Vagina (tissue), 2 donors: ENCODE measurements at regions not wholly inside any gene's neighbourhood (a gene's known extent, or its start where the extent isn't known, plus 50 kb on each side); places are given as distances from the start of the nearest gene placed in this dataset.

Source experiments
- DNase-seq, 2 donors: peaks; one replicate each; pipeline ENCODE4 v3.0.0-alpha.2; 2017; ENCODE audit errors: extremely low spot score in 2 of 2
- H3K27ac ChIP-seq: fragments of 200-600 bp; sonication (generic); one replicate; pipeline ENCODE4 v1.5.1; 2019
- H3K27me3 ChIP-seq: fragments of 200-600 bp; sonication (generic); one replicate; pipeline ENCODE4 v1.5.1; 2019
- H3K36me3 ChIP-seq, 2 donors: fragments of 200-600 bp; sonication (generic); one replicate each; pipeline ENCODE4 v1.5.1; 2017 to 2019
- H3K4me1 ChIP-seq: fragments of 200-600 bp; sonication (generic); one replicate; pipeline ENCODE4 v1.5.1; 2019
- H3K4me3 ChIP-seq, 2 donors: fragments of 200-600 bp; sonication (generic); 1 replicate in 1 of 2; 2 replicates in 1 of 2; pipeline ENCODE4 v1.5.1; 2016 to 2019
- H3K9me3 ChIP-seq: fragments of 200-600 bp; sonication (generic); one replicate; pipeline ENCODE4 v1.5.1; 2019
- CTCF ChIP-seq, 3 experiments: fragments of 450-650 bp in 2 of 3; fragments of 200-600 bp in 1 of 3; sonication (generic) in 1 of 3; IDR thresholded peaks; one replicate each; pipeline ENCODE4 v1.5.1; 2017 to 2019; ENCODE audit warnings: antibody characterized with exemption in 3 of 3, mild to moderate bottlenecking in 2 of 3, moderate library complexity in 2 of 3
- POLR2A ChIP-seq, 2 donors: fragments of 450-650 bp; IDR thresholded peaks; one replicate each; pipeline ENCODE4 v1.6.1; 2017; ENCODE audit warnings: antibody characterized with exemption in 2 of 2, mild to moderate bottlenecking in 2 of 2, moderate library complexity in 2 of 2
- POLR2AphosphoS5 ChIP-seq, 2 donors: sonication (generic); formaldehyde crosslinking; IDR thresholded peaks; one replicate each; pipeline ENCODE4 v1.9.0; 2017; ENCODE audit warnings: antibody characterized with exemption in 2 of 2, mild to moderate bottlenecking in 2 of 2, low read depth in 1 of 2; ENCODE audit not compliant: insufficient read depth in 1 of 2
- intact Hi-C: fragments of 100-400 bp; cut with DNase I; formaldehyde crosslinking; loops from one replicate; pipeline ENCODE4 v1.15.1; 2023

- Histone ChIP-seq H3K27ac (no peak overlapping the region), H3K36me3 (no peaks in the 10 kb centered on the region), H3K9me3 (no peaks in the 10 kb centered on the region), H3K27me3 (no peaks in the 10 kb centered on the region), H3K4me1 (no peaks in the 10 kb centered on the region), H3K4me3 (no peak overlapping the region)
- intact Hi-C loops, result no loop called here
- TF ChIP-seq POLR2AphosphoS5 (IDR thresholded peaks at IDR 0.05; ENCODE audit: insufficient read depth in 1 of 2, low read depth in 1 of 2) (no peak), CTCF (IDR thresholded peaks at IDR 0.05) (no peak), POLR2A (IDR thresholded peaks at IDR 0.05) (no peak)
- DNase-seq, result no peak
Measured at GRCh38 chr5:107184066-107184465, 486.7 kb downstream of the EFNA5 start.

- no peak overlapping the region for H3K27ac ChIP-seq
- no peaks in the 10 kb centered on the region for H3K36me3 ChIP-seq
- no peaks in the 10 kb centered on the region for H3K4me1 ChIP-seq
- H3K4me3 ChIP-seq, result no peak overlapping the region
- H3K27me3 ChIP-seq, result no peaks in the 10 kb centered on the region
- no peak for DNase-seq
- intact Hi-C loops, result no loop called here
- no peak for TF ChIP-seq POLR2AphosphoS5 (IDR thresholded peaks at IDR 0.05; ENCODE audit: insufficient read depth in 1 of 2, low read depth in 1 of 2)
- no peak for TF ChIP-seq POLR2A (IDR thresholded peaks at IDR 0.05)
- no peak for TF ChIP-seq CTCF (IDR thresholded peaks at IDR 0.05)
- H3K9me3 ChIP-seq, result no peaks in the 10 kb centered on the region
Measured at GRCh38 chr5:107170620-107171019, 500.1 kb downstream of the EFNA5 start.

GRCh38 chr5:107169867-107170266 lies 500.9 kb downstream of the EFNA5 start:
- no peaks in the 10 kb centered on the region for H3K27me3 ChIP-seq
- TF ChIP-seq POLR2A (IDR thresholded peaks at IDR 0.05), result no peak
- TF ChIP-seq POLR2AphosphoS5 (IDR thresholded peaks at IDR 0.05; ENCODE audit: insufficient read depth in 1 of 2, low read depth in 1 of 2), result no peak
- no peak for TF ChIP-seq CTCF (IDR thresholded peaks at IDR 0.05)
- no peaks in the 10 kb centered on the region for H3K36me3 ChIP-seq
- H3K27ac ChIP-seq, result no peak overlapping the region
- H3K9me3 ChIP-seq, result no peaks in the 10 kb centered on the region
- H3K4me3 ChIP-seq, result no peak overlapping the region
- no peak for DNase-seq
- intact Hi-C loops, result no loop called here
- no peaks in the 10 kb centered on the region for H3K4me1 ChIP-seq

GRCh38 chr5:107168848-107169752 lies 501.6 kb downstream of the EFNA5 start:
- H3K27me3 ChIP-seq, result no peaks in the 10 kb centered on the region
- H3K36me3 ChIP-seq, result no peaks in the 10 kb centered on the region
- TF ChIP-seq POLR2AphosphoS5 (IDR thresholded peaks at IDR 0.05; ENCODE audit: insufficient read depth in 1 of 2, low read depth in 1 of 2) (no peak), CTCF (IDR thresholded peaks at IDR 0.05) (no peak), POLR2A (IDR thresholded peaks at IDR 0.05) (no peak)
- DNase-seq, result no peak
- H3K9me3 ChIP-seq, result no peaks in the 10 kb centered on the region
- H3K4me1 ChIP-seq, result no peaks in the 10 kb centered on the region
- intact Hi-C loops, result no loop called here
- no peak overlapping the region for H3K4me3 ChIP-seq
- no peak overlapping the region for H3K27ac ChIP-seq

- Histone ChIP-seq H3K27ac (no peak overlapping the region), H3K4me1 (no peaks in the 10 kb centered on the region), H3K4me3 (no peak overlapping the region), H3K9me3 (no peaks in the 10 kb centered on the region), H3K27me3 (no peaks in the 10 kb centered on the region), H3K36me3 (no peaks in the 10 kb centered on the region)
- TF ChIP-seq POLR2A (IDR thresholded peaks at IDR 0.05) (no peak), POLR2AphosphoS5 (IDR thresholded peaks at IDR 0.05; ENCODE audit: insufficient read depth in 1 of 2, low read depth in 1 of 2) (no peak), CTCF (IDR thresholded peaks at IDR 0.05) (no peak)
- no peak for DNase-seq
- intact Hi-C loops, result no loop called here
Measured at GRCh38 chr5:107168086-107168485, 502.7 kb downstream of the EFNA5 start.
